ENCODE measurements at regions not wholly inside any gene's neighbourhood (a gene's known extent, or its start where the extent isn't known, plus 50 kb on each side); places are given as distances from the start of the nearest gene placed in this dataset.

GRCh38 chr2:56648802-56649201 lies 465.0 kb downstream of the CCDC85A start:
- no peak for DNase-seq
- no peaks in the 10 kb centered on the region for H4K20me1 ChIP-seq (ENCODE audit: insufficient read depth, low read length)
- TF ChIP-seq EZH2phosphoT487 (IDR thresholded peaks at IDR 0.05; ENCODE audit: low read length) (no peak), CTCF (IDR thresholded peaks at IDR 0.05; ENCODE audit: low read length) (no peak), EZH2 (optimal IDR thresholded peaks at IDR 0.05; ENCODE audit: low read depth, low read length) (no peak)
- H3K27me3 ChIP-seq (replicated peaks; ENCODE audit: insufficient read depth, low read length), result no peaks in the 10 kb centered on the region
- no peaks in the 10 kb centered on the region for H3K79me2 ChIP-seq (ENCODE audit: low read length)
- H3K4me2 ChIP-seq (ENCODE audit: low read depth, low read length), result no peak overlapping the region
- no peak overlapping the region for H2AFZ ChIP-seq (ENCODE audit: low read length)
- H3K9ac ChIP-seq (ENCODE audit: low read length), result no peak overlapping the region
- no peaks in the 10 kb centered on the region for H3K4me1 ChIP-seq (ENCODE audit: low read length)
- no peaks in the 10 kb centered on the region for H3K9me3 ChIP-seq (replicated peaks; ENCODE audit: insufficient read depth, low read length)
- no peaks in the 10 kb centered on the region for H3K36me3 ChIP-seq (replicated peaks; ENCODE audit: insufficient read depth, low read length)
- no peaks in the 10 kb centered on the region for H3F3A ChIP-seq (ENCODE audit: insufficient read depth, low read length)
- no peak overlapping the region for H3K4me3 ChIP-seq (ENCODE audit: low read length)
- H3K9me2 ChIP-seq (replicated peaks; ENCODE audit: insufficient read depth, low read length), result no peaks in the 10 kb centered on the region
- no peak overlapping the region for H3K27ac ChIP-seq (ENCODE audit: low read length)

GRCh38 chr2:56654936-56655335 lies 471.1 kb downstream of the CCDC85A start:
- Histone ChIP-seq H3K27ac (ENCODE audit: low read length) (no peak overlapping the region), H4K20me1 (ENCODE audit: insufficient read depth, low read length) (no peaks in the 10 kb centered on the region), H3K9ac (ENCODE audit: low read length) (no peak overlapping the region)

GRCh38 chr2:56656826-56657225 lies 473.0 kb downstream of the CCDC85A start:
- H4K20me1 ChIP-seq (ENCODE audit: insufficient read depth, low read length), result no peaks in the 10 kb centered on the region
- no peak overlapping the region for H2AFZ ChIP-seq (ENCODE audit: low read length)
- H3K4me3 ChIP-seq (ENCODE audit: low read length), result no peak overlapping the region
- TF ChIP-seq CTCF (IDR thresholded peaks at IDR 0.05; ENCODE audit: low read length), result no peak
- no peak for TF ChIP-seq EZH2 (optimal IDR thresholded peaks at IDR 0.05; ENCODE audit: low read depth, low read length)
- TF ChIP-seq EZH2phosphoT487 (IDR thresholded peaks at IDR 0.05; ENCODE audit: low read length), result no peak
- no peak overlapping the region for H3K27ac ChIP-seq (ENCODE audit: low read length)
- no peaks in the 10 kb centered on the region for H3K27me3 ChIP-seq (replicated peaks; ENCODE audit: insufficient read depth, low read length)
- no peaks in the 10 kb centered on the region for H3K79me2 ChIP-seq (ENCODE audit: low read length)
- no peaks in the 10 kb centered on the region for H3K4me1 ChIP-seq (ENCODE audit: low read length)
- H3K9me2 ChIP-seq (replicated peaks; ENCODE audit: insufficient read depth, low read length), result no peaks in the 10 kb centered on the region
- no peaks in the 10 kb centered on the region for H3K36me3 ChIP-seq (replicated peaks; ENCODE audit: insufficient read depth, low read length)
- H3K9me3 ChIP-seq (replicated peaks; ENCODE audit: insufficient read depth, low read length), result no peaks in the 10 kb centered on the region
- H3K9ac ChIP-seq (ENCODE audit: low read length), result no peak overlapping the region
- no peaks in the 10 kb centered on the region for H3F3A ChIP-seq (ENCODE audit: insufficient read depth, low read length)
- H3K4me2 ChIP-seq (ENCODE audit: low read depth, low read length), result no peak overlapping the region
- DNase-seq, result no peak

More at GRCh38 chr2:56654936-56655335, 471.1 kb downstream of the CCDC85A start:
- no peak for DNase-seq
- Histone ChIP-seq H3K79me2 (ENCODE audit: low read length) (no peaks in the 10 kb centered on the region), H3K9me3 (replicated peaks; ENCODE audit: insufficient read depth, low read length) (no peaks in the 10 kb centered on the region), H3F3A (ENCODE audit: insufficient read depth, low read length) (no peaks in the 10 kb centered on the region), H3K9me2 (replicated peaks; ENCODE audit: insufficient read depth, low read length) (no peaks in the 10 kb centered on the region), H3K27me3 (replicated peaks; ENCODE audit: insufficient read depth, low read length) (no peaks in the 10 kb centered on the region), H2AFZ (ENCODE audit: low read length) (no peak overlapping the region), H3K4me1 (ENCODE audit: low read length) (no peaks in the 10 kb centered on the region), H3K4me3 (ENCODE audit: low read length) (no peak overlapping the region), H3K36me3 (replicated peaks; ENCODE audit: insufficient read depth, low read length) (no peaks in the 10 kb centered on the region), H3K4me2 (ENCODE audit: low read depth, low read length) (no peak overlapping the region)
- TF ChIP-seq EZH2 (optimal IDR thresholded peaks at IDR 0.05; ENCODE audit: low read depth, low read length) (no peak), CTCF (IDR thresholded peaks at IDR 0.05; ENCODE audit: low read length) (no peak), EZH2phosphoT487 (IDR thresholded peaks at IDR 0.05; ENCODE audit: low read length) (no peak)
